HG03460 (cell line): ENCODE measurements at regions not wholly inside any gene's neighbourhood (a gene's known extent, or its start where the extent isn't known, plus 50 kb on each side); places are given as distances from the start of the nearest gene placed in this dataset.
"Not testable (repeated sequence)": the region's sequence is repeated elsewhere in the genome, so short reads cannot be mapped to it uniquely, and the experiment has no call there.

Experiments
- ATAC-seq: cut with Tn5 transposase; IDR thresholded peaks from one replicate; pipeline ENCODE4 v1.9.1; 2021; ENCODE audit not compliant: unreplicated experiment

DNA sequence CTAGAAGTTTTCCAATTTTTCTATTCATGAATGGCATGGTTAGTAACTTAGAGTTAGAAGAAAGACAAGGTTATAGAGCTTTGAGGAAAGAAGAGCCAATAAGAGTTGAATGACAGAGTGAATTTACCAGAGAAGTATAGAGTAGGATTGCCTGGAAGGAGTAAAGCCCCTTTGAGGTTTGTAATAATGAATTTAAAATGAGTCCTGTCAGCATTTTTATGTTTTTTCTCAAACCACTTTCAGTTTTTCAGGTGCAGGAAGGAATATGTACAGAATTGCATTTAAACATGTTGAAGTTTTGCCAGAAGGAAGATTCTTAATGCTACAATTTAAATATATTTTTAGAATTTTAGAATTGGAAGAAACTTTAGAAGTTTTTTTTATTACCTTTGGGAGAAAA lies 408.3 kb downstream of the DSC3 start:
- ATAC-seq, result no peak

DNA sequence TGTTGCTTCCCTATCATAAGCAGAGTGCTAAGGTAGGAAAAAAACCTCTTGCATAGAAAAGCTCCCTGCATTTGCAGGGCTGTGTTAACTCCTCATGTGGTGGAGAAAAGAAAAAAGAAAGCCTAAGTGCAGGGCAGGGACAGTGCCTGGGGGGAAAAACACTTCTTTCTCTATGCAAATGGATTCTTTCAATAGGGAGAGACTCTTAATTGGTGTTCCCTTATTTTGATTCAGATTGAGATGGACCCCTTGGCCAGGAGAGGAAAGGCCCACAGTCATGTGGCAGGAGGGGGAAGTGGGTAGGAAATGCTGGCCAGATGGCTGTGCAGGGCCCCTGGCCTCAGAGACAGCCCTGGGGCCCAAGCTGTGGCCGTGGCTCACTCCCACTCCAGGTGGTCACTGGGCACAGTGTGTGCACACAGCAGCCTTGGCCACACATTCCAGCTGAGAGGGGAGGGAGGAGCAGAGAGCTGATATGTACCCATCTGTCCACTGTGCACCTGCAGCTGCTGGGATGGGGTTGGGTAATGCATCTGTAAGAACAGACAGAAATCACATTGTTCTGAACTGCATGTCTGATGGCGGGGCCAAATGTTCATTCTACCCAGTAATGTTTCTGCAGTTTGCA lies 410.4 kb downstream of the DSC3 start:
- ATAC-seq, result no peak

DNA sequence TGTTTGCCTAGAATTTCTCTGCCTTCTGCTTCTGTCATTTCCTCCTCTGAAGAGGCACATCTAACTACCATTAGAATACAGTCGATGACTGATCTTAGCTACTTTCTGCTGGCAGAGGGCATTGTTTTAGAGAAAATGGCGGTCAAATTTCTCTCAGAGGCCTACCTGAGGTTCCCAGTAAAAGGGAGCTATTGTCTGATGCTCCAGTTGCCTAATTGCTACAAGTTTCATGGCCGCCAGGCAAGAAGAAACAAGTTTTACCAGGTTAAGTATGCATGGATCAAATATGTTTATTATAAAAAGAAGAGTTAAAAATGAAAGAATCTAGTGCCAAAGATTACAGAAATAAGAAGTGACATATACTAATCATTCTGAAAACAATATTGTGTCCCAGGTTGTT lies 416.6 kb downstream of the DSC3 start:
- ATAC-seq, result no peak

DNA sequence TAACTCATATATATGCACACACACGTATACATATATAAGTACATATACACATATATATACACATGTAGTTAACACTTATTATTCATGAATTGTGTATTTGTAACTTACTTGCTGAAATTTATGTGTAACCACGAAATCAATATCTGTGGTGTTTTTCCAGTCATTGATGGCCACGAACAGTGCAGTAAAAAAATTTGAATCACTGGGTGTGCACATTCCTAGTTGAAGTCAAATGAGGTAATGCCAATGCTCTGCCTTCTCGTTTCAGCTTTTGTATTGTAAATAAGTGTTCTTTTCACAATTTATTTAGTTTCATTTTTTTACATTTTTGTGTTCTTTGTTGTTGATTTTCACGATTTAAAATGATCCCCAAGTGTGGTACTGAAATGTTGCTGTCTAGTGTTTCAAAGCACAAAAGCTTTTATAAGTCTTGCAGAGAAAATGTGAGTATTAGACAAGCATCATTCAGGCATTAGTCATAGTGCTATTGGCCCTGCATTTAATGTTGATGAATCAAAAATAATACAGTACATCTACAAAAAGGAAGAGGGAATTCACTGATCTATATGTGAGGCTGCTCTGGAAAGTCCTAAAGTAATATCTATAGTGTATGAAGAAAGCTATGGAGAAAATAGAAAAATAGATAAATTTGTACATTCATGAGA lies 419.0 kb downstream of the DSC3 start:
- ATAC-seq, result no peak

DNA sequence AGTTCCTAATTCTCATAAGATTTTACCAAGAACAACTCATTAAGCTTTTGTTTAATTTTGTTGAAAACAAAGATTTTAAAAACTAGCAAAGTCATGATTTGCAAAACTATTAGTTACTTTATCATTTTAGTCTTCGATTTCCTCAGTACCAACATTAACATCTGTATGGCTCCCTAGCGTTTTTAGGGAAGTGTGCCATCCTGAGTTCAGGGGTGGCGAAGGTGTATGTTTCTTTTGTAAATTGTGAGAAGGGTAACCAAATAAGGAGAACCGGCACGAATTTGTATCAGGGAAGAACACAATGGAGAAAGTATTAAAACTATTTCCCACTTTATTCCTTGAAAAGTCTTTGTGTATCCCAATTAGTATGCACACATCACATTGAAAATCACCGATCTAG lies 419.9 kb downstream of the DSC3 start:
- no peak for ATAC-seq

DNA sequence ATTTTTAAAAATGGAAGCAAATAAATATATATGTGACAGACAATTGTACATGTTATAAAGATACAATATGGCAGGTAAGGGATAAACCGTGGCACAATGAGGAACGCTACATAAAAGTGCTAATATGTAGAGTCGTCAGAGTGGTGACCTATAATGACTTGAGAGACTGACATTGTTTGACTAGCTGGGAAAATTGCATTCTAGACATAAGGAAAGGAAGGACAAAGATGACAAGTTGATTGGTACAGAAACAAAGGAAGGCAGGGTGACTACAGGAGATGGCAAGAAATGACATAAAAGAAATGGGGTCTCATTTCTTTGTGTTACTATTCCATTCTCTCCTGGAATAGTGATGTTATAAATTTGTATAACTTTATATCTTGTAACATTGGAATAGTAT lies 420.4 kb downstream of the DSC3 start:
- ATAC-seq, result no peak

DNA sequence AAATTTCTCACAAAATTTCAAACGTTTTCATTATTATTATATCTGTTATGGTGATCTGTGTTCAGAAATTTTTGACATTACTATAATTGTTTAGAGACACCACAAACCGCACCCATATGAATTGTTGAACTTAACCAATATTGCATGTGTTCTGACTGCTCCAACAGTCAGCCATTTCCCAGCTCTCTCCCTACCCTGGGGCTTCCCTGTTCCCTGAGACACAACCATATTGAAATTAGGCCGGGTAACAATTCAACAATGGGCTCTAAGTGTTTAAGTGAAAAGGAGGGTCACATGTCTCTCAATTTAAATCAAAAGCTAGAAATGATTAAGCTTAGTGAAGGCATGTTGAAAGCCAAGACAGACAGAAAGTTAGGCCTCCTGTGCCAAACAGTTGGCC lies 424.0 kb downstream of the DSC3 start:
- no peak for ATAC-seq

DNA sequence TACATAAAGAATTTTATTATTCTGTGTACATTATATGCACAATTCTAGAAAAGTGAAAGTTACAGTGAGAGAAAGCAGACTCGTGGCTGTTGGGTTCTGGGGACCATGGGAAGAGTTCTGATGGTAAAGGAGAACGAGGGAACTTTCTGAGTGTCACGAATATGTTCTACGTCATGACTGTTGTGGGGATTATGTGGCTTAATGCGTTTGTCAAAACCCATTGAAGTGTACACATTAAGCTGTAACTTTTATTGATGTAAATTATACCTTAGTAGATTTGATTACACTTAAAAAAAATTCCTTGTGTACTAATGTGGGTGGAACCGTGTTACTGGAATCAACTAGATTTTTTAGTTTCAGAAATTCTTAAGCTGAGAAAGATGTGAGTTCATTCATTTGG lies 426.1 kb downstream of the DSC3 start:
- ATAC-seq, result no peak

DNA sequence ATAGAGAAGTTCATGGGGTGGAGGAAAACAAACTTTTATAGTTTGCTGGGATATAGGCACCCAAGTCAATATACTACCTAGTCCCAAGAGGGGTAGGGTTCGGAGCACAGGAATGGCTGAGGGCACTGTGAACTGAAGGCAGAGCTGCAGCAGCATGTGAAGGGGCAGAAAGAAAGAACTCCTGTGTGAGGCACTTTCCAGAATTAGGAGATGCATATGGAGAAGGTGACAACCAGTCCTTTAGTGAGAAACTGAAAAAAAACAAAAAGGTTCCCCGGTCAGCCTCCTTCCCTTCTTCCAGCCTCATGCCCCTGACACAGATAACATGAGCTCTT lies 429.1 kb downstream of the DSC3 start:
- no peak for ATAC-seq

DNA sequence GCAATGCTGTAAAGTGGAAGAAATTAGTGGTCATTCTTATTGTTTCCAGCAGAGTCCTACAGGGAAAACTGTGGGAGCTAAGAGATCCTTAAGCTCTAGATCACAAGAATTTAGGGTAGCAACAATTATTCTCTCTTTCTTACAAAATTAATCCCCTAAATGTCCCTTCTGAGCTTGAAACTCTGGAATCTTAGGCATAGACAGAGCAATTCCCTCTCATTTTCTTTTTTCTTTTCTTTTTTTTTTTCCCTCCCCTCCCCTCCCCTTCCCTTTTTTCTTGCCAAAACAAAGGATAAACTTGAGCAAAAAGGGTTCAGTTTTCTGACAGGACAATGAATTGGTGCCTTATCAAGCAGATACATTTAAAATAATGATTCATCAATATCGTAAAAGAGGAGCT lies 441.0 kb downstream of the DSC3 start:
- ATAC-seq, result no peak

DNA sequence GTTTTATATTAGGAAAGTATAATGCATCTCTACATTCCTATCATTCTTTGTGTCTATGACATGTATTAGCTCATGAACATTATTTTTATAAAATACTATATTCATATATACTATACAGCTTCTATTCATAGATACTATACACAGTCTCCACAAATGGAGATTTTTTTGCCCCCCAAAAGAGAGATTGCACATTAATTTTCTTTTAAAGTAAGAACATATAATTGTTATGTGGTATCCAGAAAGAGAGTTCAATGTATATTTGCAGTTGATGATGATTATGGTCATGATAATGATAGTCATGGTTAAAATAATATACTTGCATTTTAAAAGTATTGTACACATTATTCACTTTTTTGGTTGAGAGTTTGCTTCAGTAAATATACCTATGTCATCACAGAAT lies 445.3 kb downstream of the DSC3 start:
- ATAC-seq, result no peak

DNA sequence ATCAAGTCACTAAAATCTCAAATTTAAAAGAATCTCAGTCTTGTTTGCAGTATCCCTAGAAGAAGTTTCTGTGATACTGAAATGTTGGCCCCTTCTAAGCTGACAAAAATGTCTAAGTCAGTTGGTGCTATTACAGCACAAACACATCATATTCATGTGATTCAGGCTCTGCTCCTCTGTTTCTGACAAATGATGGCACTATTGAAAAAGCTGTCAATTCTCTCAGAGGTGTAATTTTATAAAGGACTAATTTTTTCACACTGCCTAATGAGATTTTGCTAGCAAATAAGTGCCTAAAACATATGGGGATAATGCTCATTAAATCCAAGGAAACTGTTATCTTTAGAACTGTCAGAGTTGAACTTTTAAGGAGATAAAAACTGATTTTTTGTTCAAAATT lies 445.9 kb downstream of the DSC3 start:
- no peak for ATAC-seq

DNA sequence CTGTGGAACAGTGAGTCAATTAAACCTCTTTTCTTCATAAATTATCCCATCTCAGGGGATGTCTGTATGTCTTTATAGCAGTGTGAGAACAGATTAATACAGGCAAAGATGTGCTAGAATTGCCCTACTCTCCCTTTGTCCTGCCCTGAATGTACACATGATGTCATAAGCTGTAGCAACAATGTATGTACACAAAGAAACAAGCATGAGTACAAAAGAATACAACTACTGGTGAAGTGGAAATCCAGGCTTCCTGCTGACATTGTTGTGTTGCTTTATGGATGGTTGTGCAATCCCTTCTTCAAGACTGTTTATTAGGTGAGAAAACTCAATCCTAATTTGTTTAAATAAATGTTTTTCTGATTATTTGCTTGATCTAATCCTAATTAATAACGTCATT lies 446.6 kb downstream of the DSC3 start:
- ATAC-seq, result no peak

DNA sequence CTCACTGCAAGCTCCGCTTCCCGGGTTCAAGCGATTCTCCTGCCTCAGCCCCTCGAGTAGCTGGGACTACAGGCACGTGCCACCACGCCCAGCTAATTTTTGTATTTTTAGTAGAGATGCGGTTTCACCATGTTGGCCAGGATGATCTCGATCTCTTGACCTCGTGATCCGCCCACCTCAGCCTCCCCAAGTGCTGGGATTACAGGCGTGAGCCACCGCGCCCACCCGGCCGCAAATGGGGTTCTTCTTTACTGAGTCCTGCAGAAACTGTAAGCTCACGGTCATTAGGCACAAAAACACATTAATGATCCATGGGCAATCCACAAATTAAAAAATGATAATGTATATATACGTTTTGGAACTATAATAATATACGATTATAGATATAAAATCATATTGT lies 447.6 kb downstream of the DSC3 start:
- ATAC-seq, result not testable (repeated sequence)

DNA sequence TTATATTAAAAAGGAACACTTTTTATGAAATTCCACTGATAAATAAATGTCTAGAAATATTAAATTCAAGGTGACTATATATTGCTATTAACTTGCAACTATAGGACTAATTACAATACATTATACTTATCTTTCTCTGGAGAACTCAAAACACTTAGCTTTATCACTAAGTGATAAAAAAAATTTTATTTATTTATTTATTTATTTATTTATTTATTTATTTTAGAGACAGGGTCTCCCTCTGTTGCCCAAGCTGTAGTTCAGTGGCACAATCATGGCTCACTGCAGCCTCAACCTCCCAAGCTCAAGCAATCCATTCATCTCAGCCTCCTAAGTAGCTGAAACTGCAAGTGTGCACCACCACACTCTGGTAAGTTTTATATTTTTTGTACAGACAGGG lies 451.1 kb downstream of the DSC3 start:
- ATAC-seq, result no peak

DNA sequence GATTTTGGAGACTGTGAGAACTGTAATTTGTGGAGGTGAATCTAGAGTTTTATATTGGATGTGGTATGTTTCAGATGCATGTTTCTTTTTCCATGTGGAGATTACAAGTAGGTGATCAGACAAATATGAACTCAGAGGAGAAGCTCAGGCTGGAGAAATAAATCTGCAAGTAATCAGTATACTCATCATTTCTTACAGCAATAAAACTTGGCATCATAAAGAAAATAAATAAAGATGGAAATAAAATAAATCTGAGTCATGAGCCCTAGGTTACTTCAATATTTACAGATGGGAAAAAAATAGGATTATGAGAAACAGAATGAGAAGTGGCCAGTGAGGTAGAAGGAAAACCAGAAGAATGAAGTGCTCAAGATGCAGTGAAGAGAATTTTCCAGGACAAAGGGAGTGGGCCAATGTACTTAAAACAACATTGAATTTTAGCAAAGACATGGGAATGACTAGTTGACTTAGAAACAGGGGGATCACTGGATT lies 453.8 kb downstream of the DSC3 start:
- ATAC-seq, result no peak

DNA sequence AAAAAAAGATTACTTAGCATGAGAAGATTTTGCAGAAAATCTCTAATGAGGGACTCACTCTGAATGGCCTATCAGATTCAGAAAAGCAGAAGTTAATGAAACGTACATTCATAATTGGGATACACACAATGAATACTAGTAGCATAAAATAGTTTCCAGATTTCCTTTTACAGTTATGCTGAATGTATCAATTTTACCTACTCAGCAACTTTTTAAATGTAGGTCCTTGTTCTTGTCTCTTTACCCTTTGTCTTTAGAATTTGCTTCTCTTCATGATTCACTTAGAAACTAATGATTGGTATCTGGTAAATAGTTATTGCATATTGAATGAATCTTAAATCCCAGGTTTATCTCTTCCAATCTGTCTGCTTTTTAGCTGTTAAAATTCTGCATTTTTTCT lies 458.8 kb downstream of the DSC3 start:
- no peak for ATAC-seq

DNA sequence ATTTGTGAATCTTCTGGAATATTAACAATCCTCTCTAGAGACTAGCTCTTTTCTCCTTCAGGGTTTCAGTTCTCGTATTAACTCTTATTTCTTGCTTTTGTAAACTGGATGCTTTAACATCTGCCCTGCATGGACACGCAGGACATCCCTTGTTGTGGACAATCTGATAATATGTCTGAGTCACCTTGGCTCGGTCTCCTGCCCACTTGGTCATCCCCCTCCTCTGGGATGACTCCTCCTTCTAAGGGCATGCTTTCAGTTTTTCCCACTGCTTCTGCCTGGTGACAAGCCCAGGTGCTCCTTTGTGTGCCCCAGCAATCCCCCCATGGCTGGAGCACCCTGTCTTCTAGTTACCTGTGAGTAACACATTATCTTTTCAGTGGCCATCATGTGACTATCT lies 460.5 kb downstream of the DSC3 start:
- ATAC-seq, result no peak

DNA sequence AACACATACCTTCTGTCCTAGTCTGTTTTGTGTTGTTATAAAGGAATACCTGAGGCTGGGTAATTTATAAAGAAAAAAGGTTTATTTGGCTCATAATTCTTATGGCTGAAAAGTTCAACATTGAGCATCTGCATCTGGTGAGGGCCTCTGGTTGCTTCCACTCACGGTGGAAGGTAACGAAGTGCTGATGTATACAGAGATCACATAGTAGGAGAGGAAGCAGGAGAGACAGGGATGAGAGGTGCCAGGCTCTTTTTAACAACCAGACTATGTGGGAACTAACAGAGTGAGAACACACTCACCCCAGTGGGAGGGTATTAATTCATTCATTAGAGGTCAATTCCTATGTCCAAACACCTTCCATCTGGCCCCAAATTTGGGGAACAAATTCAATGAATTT lies 463.8 kb downstream of the DSC3 start:
- ATAC-seq, result no peak

DNA sequence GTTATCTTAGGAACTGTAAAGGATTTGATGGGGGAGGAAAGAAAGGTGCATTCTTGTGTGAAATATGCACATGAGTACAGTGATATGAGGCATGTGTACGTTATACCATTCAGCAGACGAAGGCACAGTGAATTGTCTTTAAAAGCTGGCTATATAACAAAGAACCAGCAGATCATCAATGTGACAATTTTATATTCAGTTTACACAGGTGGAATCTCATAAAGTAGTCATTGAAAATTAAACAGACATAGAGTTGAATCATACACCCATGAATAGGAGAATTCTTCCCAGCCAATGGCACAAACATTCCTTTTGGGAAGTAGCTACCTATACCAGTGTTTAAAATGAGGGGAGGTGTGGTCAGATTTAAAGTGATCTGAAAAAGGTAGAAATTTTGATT lies 470.3 kb downstream of the DSC3 start:
- no peak for ATAC-seq

DNA sequence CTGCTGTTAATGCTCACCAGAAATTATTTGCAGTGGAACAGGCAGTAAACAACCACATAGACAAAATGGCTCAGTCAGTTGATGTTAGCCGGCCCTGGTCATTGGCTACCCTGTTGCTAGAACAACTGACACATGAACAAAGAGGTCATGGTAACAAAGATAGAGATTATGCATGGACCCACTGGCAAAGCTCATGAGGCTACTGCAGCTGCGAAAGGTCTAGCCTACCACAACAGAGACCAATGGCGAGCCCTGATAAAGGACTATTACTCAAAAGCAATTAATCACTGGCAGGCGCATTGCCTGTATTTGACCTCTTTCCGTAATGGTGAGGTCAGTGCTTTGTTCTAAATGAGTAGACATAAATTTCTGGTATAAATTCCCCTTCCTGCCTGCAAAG lies 474.2 kb downstream of the DSC3 start:
- no peak for ATAC-seq

DNA sequence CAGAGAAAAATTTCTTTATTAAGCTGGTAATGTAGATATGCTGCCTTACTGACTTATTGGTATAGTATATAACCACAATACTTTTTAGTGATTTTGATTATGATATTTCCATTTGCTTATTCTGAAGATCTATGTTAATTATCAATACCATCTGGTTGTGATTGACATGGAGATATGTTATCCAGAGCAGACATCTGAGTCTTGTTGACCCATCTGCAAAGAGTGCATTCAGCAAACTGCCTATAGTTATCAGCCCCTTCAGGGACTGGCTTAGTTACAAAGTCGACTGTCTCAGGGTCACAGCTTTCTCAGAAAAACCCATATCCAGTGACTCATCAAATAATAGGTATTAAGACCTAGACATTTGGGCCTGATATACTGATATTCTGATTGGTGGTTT lies 475.7 kb downstream of the DSC3 start:
- no peak for ATAC-seq

DNA sequence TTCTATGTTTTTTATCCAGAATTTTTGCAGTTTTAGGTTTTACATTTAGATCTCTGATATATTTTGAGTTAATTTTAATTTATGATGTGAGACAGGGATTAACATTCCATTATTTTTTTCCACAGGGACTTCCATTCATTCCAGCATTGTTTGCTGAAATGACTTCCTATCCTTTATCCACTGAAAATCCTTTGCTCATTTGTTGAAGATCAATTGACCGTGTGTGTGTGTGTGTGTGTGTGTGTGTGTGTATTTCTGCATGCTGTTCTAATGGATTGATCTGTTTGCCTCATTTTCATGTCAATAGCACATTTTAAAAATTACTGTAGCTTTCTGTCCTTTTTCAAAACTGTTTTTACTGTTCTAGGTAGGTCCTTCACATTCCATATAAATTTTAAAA lies 480.3 kb downstream of the DSC3 start:
- no peak for ATAC-seq
